Suprapubic skin (tissue), 4 donors: ENCODE measurements at regions not wholly inside any gene's neighbourhood (a gene's known extent, or its start where the extent isn't known, plus 50 kb on each side); places are given as distances from the start of the nearest gene placed in this dataset.
"Not testable (repeated sequence)": the region's sequence is repeated elsewhere in the genome, so short reads cannot be mapped to it uniquely, and the experiment has no call there.

Experiments
- DNase-seq, 2 donors: peaks; one replicate each; pipeline ENCODE4 v3.0.0-alpha.2; 2019; ENCODE audit warnings: low spot score in 2 of 2
- H3K27ac ChIP-seq: fragments of 200-600 bp; sonication (generic); one replicate; pipeline ENCODE4 v1.5.1; 2019
- H3K27me3 ChIP-seq: fragments of 200-600 bp; sonication (generic); one replicate; pipeline ENCODE4 v1.5.1; 2019
- H3K36me3 ChIP-seq: fragments of 200-600 bp; sonication (generic); one replicate; pipeline ENCODE4 v1.5.1; 2019
- H3K4me1 ChIP-seq: fragments of 200-600 bp; sonication (generic); one replicate; pipeline ENCODE4 v1.5.1; 2019
- H3K4me3 ChIP-seq: fragments of 200-600 bp; sonication (generic); one replicate; pipeline ENCODE4 v1.5.1; 2019; ENCODE audit warnings: mild to moderate bottlenecking
- H3K9me3 ChIP-seq: fragments of 200-600 bp; sonication (generic); one replicate; pipeline ENCODE4 v1.5.1; 2019
- CTCF ChIP-seq, 2 donors: fragments of 200-600 bp in 1 of 2; fragments of 450-650 bp in 1 of 2; sonication (generic) in 1 of 2; IDR thresholded peaks; one replicate each; pipeline ENCODE4 v1.5.1; 2016 to 2019; ENCODE audit warnings: antibody characterized with exemption in 2 of 2, mild to moderate bottlenecking in 1 of 2, moderate library complexity in 1 of 2
- EP300 ChIP-seq: sonication (generic); formaldehyde crosslinking; IDR thresholded peaks from one replicate; pipeline ENCODE4 v1.6.1; 2017; ENCODE audit warnings: antibody characterized with exemption
- POLR2A ChIP-seq, 2 donors: fragments of 450-650 bp; IDR thresholded peaks; one replicate each; pipeline ENCODE4 v1.6.1; 2017; ENCODE audit warnings: antibody characterized with exemption in 2 of 2, mild to moderate bottlenecking in 2 of 2, moderate library complexity in 2 of 2
- POLR2AphosphoS5 ChIP-seq, 3 donors: sonication (generic); formaldehyde crosslinking; IDR thresholded peaks; one replicate each; pipeline ENCODE4 v1.6.1; 2017; ENCODE audit warnings: antibody characterized with exemption in 3 of 3
- WGBS: methylation state at CpG from one replicate; pipeline ENCODE4 v1.1.5; 2018; 5-methylcytosine and 5-hydroxymethylcytosine counted together

GRCh38 chr16:7231762-7232161 lies 100.9 kb upstream of the RBFOX1 start:
- Histone ChIP-seq H3K9me3 (no peaks in the 10 kb centered on the region), H3K27ac (no peak overlapping the region), H3K27me3 (no peaks in the 10 kb centered on the region), H3K36me3 (no peaks in the 10 kb centered on the region), H3K4me3 (no peak overlapping the region), H3K4me1 (no peaks in the 10 kb centered on the region)
- TF ChIP-seq EP300: no peak
- TF ChIP-seq CTCF (IDR thresholded peaks at IDR 0.05): no peak
- TF ChIP-seq POLR2A (IDR thresholded peaks at IDR 0.05): no peak
- TF ChIP-seq POLR2AphosphoS5 (IDR thresholded peaks at IDR 0.05): no peak
- 90% methylated on average over 5 of the region's 5 CpGs for WGBS
- DNase-seq: no peak

- not testable (repeated sequence) for H3K27me3 ChIP-seq, H3K36me3 ChIP-seq, H3K4me3 ChIP-seq, H3K27ac ChIP-seq, H3K4me1 ChIP-seq, H3K9me3 ChIP-seq, DNase-seq
- WGBS: 64% methylated on average over 3 of the region's 3 CpGs
These were observed 103.0 kb upstream of the RBFOX1 start for GRCh38 chr16:7229433-7230218.

GRCh38 chr16:7227229-7227721 lies 105.4 kb upstream of the RBFOX1 start:
- WGBS: 11% methylated on average over 8 of the region's 13 CpGs
- DNase-seq: no peak
- no peak for TF ChIP-seq CTCF (IDR thresholded peaks at IDR 0.05)
- no peak for TF ChIP-seq POLR2A (IDR thresholded peaks at IDR 0.05)
- no peak overlapping the region for H3K27ac ChIP-seq
- H3K4me1 ChIP-seq: no peaks in the 10 kb centered on the region
- no peaks in the 10 kb centered on the region for H3K9me3 ChIP-seq
- H3K36me3 ChIP-seq: no peaks in the 10 kb centered on the region
- H3K4me3 ChIP-seq: no peak overlapping the region
- no peaks in the 10 kb centered on the region for H3K27me3 ChIP-seq

GRCh38 chr16:7221157-7221556 lies 111.5 kb upstream of the RBFOX1 start:
- H3K27ac ChIP-seq: no peak overlapping the region
- no peak for TF ChIP-seq POLR2AphosphoS5 (IDR thresholded peaks at IDR 0.05)
- TF ChIP-seq EP300: no peak
- no peak for TF ChIP-seq POLR2A (IDR thresholded peaks at IDR 0.05)
- no peak for TF ChIP-seq CTCF (IDR thresholded peaks at IDR 0.05)
- H3K4me3 ChIP-seq: no peak overlapping the region
- 90% methylated on average over 3 of the region's 3 CpGs for WGBS
- no peak for DNase-seq
- no peaks in the 10 kb centered on the region for H3K4me1 ChIP-seq
- no peaks in the 10 kb centered on the region for H3K36me3 ChIP-seq
- no peaks in the 10 kb centered on the region for H3K27me3 ChIP-seq
- no peaks in the 10 kb centered on the region for H3K9me3 ChIP-seq

GRCh38 chr16:7218936-7219335 lies 113.7 kb upstream of the RBFOX1 start:
- WGBS: 42% methylated on average over 4 of the region's 4 CpGs
- Histone ChIP-seq H3K9me3 (no peaks in the 10 kb centered on the region), H3K36me3 (no peaks in the 10 kb centered on the region), H3K4me1 (no peaks in the 10 kb centered on the region), H3K27me3 (no peaks in the 10 kb centered on the region), H3K4me3 (no peak overlapping the region), H3K27ac (no peak overlapping the region)
- no peak for TF ChIP-seq CTCF (IDR thresholded peaks at IDR 0.05)
- TF ChIP-seq POLR2A (IDR thresholded peaks at IDR 0.05): no peak
- TF ChIP-seq EP300: no peak
- no peak for TF ChIP-seq POLR2AphosphoS5 (IDR thresholded peaks at IDR 0.05)
- DNase-seq: no peak

GRCh38 chr16:7217797-7218196 lies 114.8 kb upstream of the RBFOX1 start:
- Histone ChIP-seq H3K27me3 (no peaks in the 10 kb centered on the region), H3K9me3 (no peaks in the 10 kb centered on the region), H3K4me3 (no peak overlapping the region), H3K4me1 (no peaks in the 10 kb centered on the region), H3K27ac (no peak overlapping the region), H3K36me3 (no peaks in the 10 kb centered on the region)
- DNase-seq: no peak
- 90% methylated on average over 14 of the region's 14 CpGs for WGBS
- TF ChIP-seq CTCF (IDR thresholded peaks at IDR 0.05) (no peak), POLR2AphosphoS5 (IDR thresholded peaks at IDR 0.05) (no peak), POLR2A (IDR thresholded peaks at IDR 0.05) (no peak), EP300 (no peak)
